GM12878 (cell line): ENCODE measurements at regions not wholly inside any gene's neighbourhood (a gene's known extent, or its start where the extent isn't known, plus 50 kb on each side); places are given as distances from the start of the nearest gene placed in this dataset.

ENCODE experiments used
- ATAC-seq: fragments of 200-7000 bp; cut with Tn5 transposase; 3 replicates; pipeline ENCODE4 v1.9.1; 2020; ENCODE audit warnings: mild to moderate bottlenecking, moderate library complexity
- BruUV-seq: library from RNA; stranded (reverse); fragments of 400-500 nt; replicated peaks from 2 replicates; lab custom pipeline; 2021; lab: Mats Ljungman, UMichigan
- CTCF ChIA-PET: fragments of 300-600 bp; sonication (Branson Sonifier 250); formaldehyde crosslinking; extraction: SDS; loops from one replicate; lab custom pipeline; 2021; ENCODE audit warnings: inconsistent platforms; lab: Yijun Ruan, JAX
- POLR2A ChIA-PET: fragments of 350-600 bp; formaldehyde crosslinking; extraction: SDS; loops from one replicate; lab custom pipeline; 2021; ENCODE audit warnings: inconsistent platforms; lab: Charles Lee
- RAD21 ChIA-PET: fragments of 300-600 bp; sonication (Branson Sonifier 250); formaldehyde crosslinking; loops from one replicate; lab custom pipeline; 2023; ENCODE audit warnings: antibody characterized with exemption; ENCODE audit not compliant: unreplicated experiment; lab: Charles Lee
- SMC1A ChIA-PET: fragments of 300-600 bp; sonication (Branson Sonifier 250); formaldehyde crosslinking; loops from one replicate; lab custom pipeline; 2023; ENCODE audit not compliant: unreplicated experiment, uncharacterized antibody; lab: Charles Lee
- DNase-seq: peaks from one replicate; pipeline ENCODE4 v3.0.0-alpha.2; 2011; ENCODE audit warnings: low read depth, low spot score
- FAIRE-seq: peaks from 3 replicates; lab custom pipeline; 2011; peaks lifted over from hg19 to GRCh38; lab: Jason Lieb, UNC
- H2AFZ ChIP-seq: 2 replicates; pipeline ENCODE4 v1.6.0; 2011; ENCODE audit warnings: low read depth, low read length, control low read depth; ENCODE audit not compliant: control insufficient read depth
- H3K27ac ChIP-seq: 2 replicates; pipeline ENCODE4 v1.5.1; 2011; ENCODE audit warnings: control low read depth; ENCODE audit not compliant: control insufficient read depth, insufficient read depth
- H3K27me3 ChIP-seq, 2 experiments: replicated peaks in 1 of 2; 2 replicates each; pipeline versions ENCODE4 v1.6.0 to v1.6.1; 2011; ENCODE audit warnings: low read length in 1 of 2; ENCODE audit not compliant: control insufficient read depth in 2 of 2, insufficient read depth in 2 of 2
- H3K36me3 ChIP-seq, 2 experiments: 2 replicates each; pipeline ENCODE4 v1.5.1; 2011; ENCODE audit warnings: low read length in 1 of 2; ENCODE audit not compliant: control insufficient read depth in 2 of 2, insufficient read depth in 2 of 2
- H3K4me1 ChIP-seq: 2 replicates; pipeline ENCODE4 v1.6.1; 2011; ENCODE audit warnings: mild to moderate bottlenecking, low read length, moderate library complexity, mixed read lengths; ENCODE audit not compliant: control insufficient read depth, insufficient read depth
- H3K4me2 ChIP-seq: 2 replicates; pipeline ENCODE4 v1.6.0; 2011; ENCODE audit warnings: control low read depth; ENCODE audit not compliant: control insufficient read depth, insufficient read depth
- H3K4me3 ChIP-seq: fragments of 200-600 bp; sonication (generic); 2 replicates; pipeline ENCODE4 v1.5.1; 2016
- H3K79me2 ChIP-seq: 2 replicates; pipeline ENCODE4 v1.6.0; 2011; ENCODE audit warnings: low read length; ENCODE audit not compliant: control insufficient read depth, insufficient read depth
- H3K9ac ChIP-seq: 2 replicates; pipeline ENCODE4 v1.8.0; 2011; ENCODE audit warnings: low read length, control low read depth, mixed read lengths; ENCODE audit not compliant: control insufficient read depth, insufficient read depth
- H3K9me3 ChIP-seq: replicated peaks from 3 replicates; pipeline ENCODE4 v1.5.1; 2011; ENCODE audit warnings: mild to moderate bottlenecking, low read length; ENCODE audit not compliant: control insufficient read depth, insufficient read depth
- H4K20me1 ChIP-seq: 2 replicates; pipeline ENCODE4 v1.6.0; 2011; ENCODE audit not compliant: control insufficient read depth, insufficient read depth
- ASH2L ChIP-seq: fragments of 300-600, 200-600 bp; sonication (generic); IDR thresholded peaks from 2 replicates; pipeline ENCODE4 v1.6.1; 2017; ENCODE audit warnings: low read depth, mild to moderate bottlenecking, borderline replicate concordance
- CHD4 ChIP-seq: fragments of 200-600 bp; sonication (generic); IDR thresholded peaks from 2 replicates; pipeline ENCODE4 v1.6.1; 2016; ENCODE audit warnings: mild to moderate bottlenecking
- CUX1 ChIP-seq: IDR thresholded peaks from 2 replicates; pipeline ENCODE4 v1.6.1; 2012; ENCODE audit warnings: improper control_type of control experiment, low read depth, low read length; ENCODE audit not compliant: insufficient replicate concordance
- E4F1 ChIP-seq: fragments of 450-650 bp; IDR thresholded peaks from 2 replicates; pipeline ENCODE4 v1.6.1; 2018; ENCODE audit warnings: borderline replicate concordance, mild to moderate bottlenecking; ENCODE audit not compliant: partially characterized antibody
- NFIC ChIP-seq: IDR thresholded peaks from 2 replicates; pipeline ENCODE4 v1.6.1; 2012; ENCODE audit warnings: low read depth, mild to moderate bottlenecking, inconsistent platforms, low read length, moderate library complexity
- NR2F1 ChIP-seq: fragments of 450-650 bp; conservative IDR thresholded peaks from 2 replicates; pipeline ENCODE4 v1.6.1; 2017; ENCODE audit warnings: mild to moderate bottlenecking
- PML ChIP-seq: IDR thresholded peaks from 2 replicates; pipeline ENCODE4 v1.6.1; 2012; ENCODE audit warnings: low read length, inconsistent platforms
- RAD51 ChIP-seq: fragments of 450-650 bp; IDR thresholded peaks from 2 replicates; pipeline ENCODE4 v1.6.1; 2016; ENCODE audit warnings: moderate library complexity, mild to moderate bottlenecking, inconsistent platforms
- SIX5 ChIP-seq: IDR thresholded peaks from 2 replicates; pipeline ENCODE4 v1.6.1; 2011; ENCODE audit warnings: mild to moderate bottlenecking, low read depth, low read length, moderate library complexity; ENCODE audit not compliant: severe bottlenecking
- SMC3 ChIP-seq: IDR thresholded peaks from 2 replicates; pipeline ENCODE4 v1.6.1; 2011; ENCODE audit warnings: low read length, improper control_type of control experiment, borderline replicate concordance
- STAT1 ChIP-seq: fragments of 450-650 bp; conservative IDR thresholded peaks from 2 replicates; pipeline ENCODE4 v1.6.1; 2014; ENCODE audit warnings: antibody characterized with exemption, mild to moderate bottlenecking
- SUZ12 ChIP-seq: fragments of 200-600 bp; sonication (generic); IDR thresholded peaks from one replicate; pipeline ENCODE4 v1.6.1; 2018; ENCODE audit warnings: antibody characterized with exemption, mild to moderate bottlenecking; ENCODE audit not compliant: unreplicated experiment
- TAF1 ChIP-seq: IDR thresholded peaks from 2 replicates; pipeline ENCODE4 v1.6.1; 2011; ENCODE audit warnings: mild to moderate bottlenecking, low read depth, low read length, borderline replicate concordance
- TCF12 ChIP-seq: IDR thresholded peaks from 2 replicates; pipeline ENCODE4 v1.6.1; 2011; ENCODE audit warnings: low read depth, mild to moderate bottlenecking, low read length
- YBX1 ChIP-seq: fragments of 450-650 bp; IDR thresholded peaks from 2 replicates; pipeline ENCODE4 v1.6.1; 2016; ENCODE audit warnings: antibody characterized with exemption
- ZNF622 ChIP-seq: fragments of 450-650 bp; IDR thresholded peaks from 2 replicates; pipeline ENCODE4 v1.6.1; 2017; ENCODE audit warnings: mild to moderate bottlenecking, inconsistent platforms
- ZSCAN29 ChIP-seq: fragments of 450-650 bp; IDR thresholded peaks from 2 replicates; pipeline ENCODE4 v1.6.1; 2017; ENCODE audit warnings: mild to moderate bottlenecking, moderate library complexity
- WGBS: methylation state at CpG from one replicate; pipeline ENCODE4 v1.1.6; 2016; ENCODE audit warnings: low lambda C conversion rate; ENCODE audit not compliant: insufficient replicate concordance, insufficient coverage; ENCODE audit errors: missing lambda C conversion rate; 5-methylcytosine and 5-hydroxymethylcytosine counted together
- in situ Hi-C: fragments of 300-500 bp; cut with MboI; formaldehyde crosslinking; loops from 9 replicates; pipeline ENCODE4 v1.14.3; 2018; ENCODE audit warnings: mixed read lengths
- intact Hi-C: fragments of 100-400 bp; cut with micrococcal nuclease; formaldehyde crosslinking; loops from one replicate; pipeline ENCODE4 v1.14.2; 2022; ENCODE audit not compliant: unreplicated experiment

- TF ChIP-seq SMC3 (no peak), E4F1 (no peak), STAT1 (no peak), TCF12 (no peak), SIX5 (no peak), NR2F1 (no peak), ASH2L (no peak), SUZ12 (no peak), CHD4 (no peak), ZSCAN29 (no peak), YBX1 (no peak), ZNF622 (no peak)
- TF ChIP-seq, all 136 proteins: peak for 0
These were observed 228.2 kb upstream of the PWP1 start (continued) for GRCh38 chr12:107457362-107457935.

GRCh38 chr12:107458163-107458562, 227.4 kb upstream of the PWP1 start:
- Histone ChIP-seq H3K27ac (no peak overlapping the region), H3K9me3 (no peaks in the 10 kb centered on the region; the same call in 2 of the 3 replicates), H3K36me3 (no peaks in the 10 kb centered on the region), H3K27me3 (no peaks in the 10 kb centered on the region), H3K4me2 (no peak overlapping the region), H3K4me3 (no peak overlapping the region), H3K9ac (no peak overlapping the region), H2AFZ (no peak overlapping the region), H3K79me2 (no peaks in the 10 kb centered on the region), H4K20me1 (no peaks in the 10 kb centered on the region), H3K4me1 (no peaks in the 10 kb centered on the region)
- intact Hi-C loops, result no loop called here
- FAIRE-seq (no peak), ATAC-seq (no peak), DNase-seq (no peak)
- 75% methylated on average over 2 of the region's 2 CpGs for WGBS
- CTCF ChIA-PET, result no interaction called here
- RAD21 ChIA-PET, result no interaction called here
- POLR2A ChIA-PET, result no interaction called here
- no TSS peak for BruUV-seq
- in situ Hi-C loops, result no loop called here
- SMC1A ChIA-PET, result no interaction called here
- no peak for TF ChIP-seq TAF1
- no peak for TF ChIP-seq ASH2L
- no peak for TF ChIP-seq PML
- no peak for TF ChIP-seq NFIC
- no peak for TF ChIP-seq CUX1
- no peak for TF ChIP-seq RAD51
